Ramos (cell line): ENCODE measurements at regions not wholly inside any gene's neighbourhood (a gene's known extent, or its start where the extent isn't known, plus 50 kb on each side); places are given as distances from the start of the nearest gene placed in this dataset.

ENCODE experiments used
- in situ Hi-C: fragments of 300-500 bp; cut with MboI; formaldehyde crosslinking; loops from one replicate; pipeline ENCODE4 v1.14.3; 2022; ENCODE audit warnings: low sequenced_read_pairs; ENCODE audit not compliant: unreplicated experiment

DNA sequence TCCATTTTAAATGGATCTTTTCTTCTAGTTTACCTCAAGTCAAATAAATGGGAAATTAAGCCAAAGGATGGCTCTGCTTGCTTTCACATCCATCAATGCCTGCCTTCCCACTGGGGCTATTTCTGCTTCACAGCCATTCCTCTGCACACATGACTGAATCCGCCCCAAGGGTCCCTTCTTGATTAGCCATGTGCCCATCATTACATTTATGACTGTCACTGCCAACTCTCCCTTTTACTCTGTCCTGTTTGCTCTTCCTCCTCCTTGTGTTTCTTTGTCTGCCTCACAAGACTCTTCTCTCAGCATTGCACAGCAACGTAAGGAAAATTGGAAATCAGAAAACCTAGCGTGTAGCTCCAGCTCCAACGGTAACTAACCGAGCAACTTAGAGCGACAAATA, 410.2 kb downstream of the TBC1D4 start:
- in situ Hi-C loops, result no loop called here

DNA sequence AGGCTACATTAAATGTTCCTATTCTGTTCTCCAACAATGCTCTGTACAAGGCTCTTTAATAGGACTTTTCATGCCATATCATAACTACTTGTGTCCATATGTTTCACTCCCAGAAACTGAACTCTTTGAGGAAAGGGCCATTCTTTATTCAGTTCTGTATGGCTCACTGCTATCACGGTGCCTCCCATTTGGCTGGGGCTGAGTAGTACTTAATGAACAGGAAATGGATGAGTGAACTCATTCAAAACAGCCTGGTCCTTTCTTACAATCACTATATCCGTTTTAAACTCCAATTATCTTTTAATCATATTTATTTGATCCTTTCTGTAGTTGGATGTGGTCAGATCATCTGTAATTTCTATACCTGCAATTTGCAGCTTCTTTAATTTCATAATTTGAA, 410.6 kb downstream of the TBC1D4 start:
- in situ Hi-C loops, result no loop called here

- in situ Hi-C loops, result no loop called here
Observed at GRCh38 chr13:75061909-75062308, 420.1 kb downstream of the TBC1D4 start.

GRCh38 chr13:75055296-75055695, 426.7 kb downstream of the TBC1D4 start:
- in situ Hi-C loops, result no loop called here

DNA sequence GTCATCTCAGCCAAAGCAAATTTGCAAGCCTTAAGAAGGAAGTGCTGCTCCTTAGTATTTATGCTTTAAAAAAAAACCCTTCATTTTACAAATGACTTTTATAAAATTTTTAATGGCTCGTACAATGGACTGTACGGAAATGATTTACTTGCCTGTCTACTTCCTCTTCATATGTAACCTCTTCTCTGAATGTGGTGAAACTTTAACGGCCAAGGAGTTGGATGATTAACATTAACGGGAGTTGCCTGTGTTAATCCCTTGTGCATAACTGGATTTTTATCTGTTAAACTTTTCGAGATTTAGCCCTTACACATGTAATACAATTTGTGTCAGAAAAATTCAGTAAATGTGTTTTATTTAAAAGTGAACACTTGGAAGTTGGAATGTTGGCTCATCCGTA, 429.4 kb downstream of the TBC1D4 start:
- in situ Hi-C loops, result no loop called here

- in situ Hi-C loops, result no loop called here
Observed at GRCh38 chr13:75050419-75051046, 431.4 kb downstream of the TBC1D4 start.

- in situ Hi-C loops, result no loop called here
Observed at GRCh38 chr13:75049735-75050335, 432.1 kb downstream of the TBC1D4 start.

GRCh38 chr13:75042807-75043206, 439.2 kb downstream of the TBC1D4 start:
- in situ Hi-C loops, result no loop called here

DNA sequence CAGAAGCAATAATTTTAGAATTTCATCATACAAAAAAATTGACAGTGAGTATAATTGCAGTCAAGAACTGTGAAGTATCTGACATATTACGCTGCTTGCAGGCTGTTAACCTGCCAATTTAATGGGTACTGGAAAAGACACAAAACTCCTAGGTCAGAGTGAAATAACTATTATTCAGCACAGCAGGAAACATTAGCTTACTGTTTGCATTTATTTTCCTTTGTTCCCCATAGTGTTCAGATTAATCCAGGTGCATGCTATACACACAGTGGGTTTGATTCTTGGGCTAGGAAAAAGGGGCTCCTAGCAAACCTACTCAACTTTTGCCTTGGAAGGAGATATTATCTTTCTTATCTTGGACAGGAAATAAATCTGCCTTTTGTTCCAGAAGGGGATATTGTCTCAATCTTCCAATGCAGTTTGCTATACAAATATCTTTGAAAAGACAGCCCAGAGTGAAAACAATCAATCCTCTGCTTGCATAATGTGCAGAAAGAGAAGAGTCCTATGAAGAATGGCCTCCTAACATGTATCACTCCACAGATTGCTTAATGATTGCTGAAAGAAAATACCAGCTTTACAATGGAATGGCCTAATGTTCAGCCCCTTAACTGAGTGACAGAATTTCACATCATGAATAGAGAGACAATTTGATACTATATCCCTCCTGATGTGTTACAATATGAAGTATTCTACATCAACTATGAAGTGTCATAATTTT, 443.4 kb downstream of the TBC1D4 start:
- in situ Hi-C loops, result no loop called here

DNA sequence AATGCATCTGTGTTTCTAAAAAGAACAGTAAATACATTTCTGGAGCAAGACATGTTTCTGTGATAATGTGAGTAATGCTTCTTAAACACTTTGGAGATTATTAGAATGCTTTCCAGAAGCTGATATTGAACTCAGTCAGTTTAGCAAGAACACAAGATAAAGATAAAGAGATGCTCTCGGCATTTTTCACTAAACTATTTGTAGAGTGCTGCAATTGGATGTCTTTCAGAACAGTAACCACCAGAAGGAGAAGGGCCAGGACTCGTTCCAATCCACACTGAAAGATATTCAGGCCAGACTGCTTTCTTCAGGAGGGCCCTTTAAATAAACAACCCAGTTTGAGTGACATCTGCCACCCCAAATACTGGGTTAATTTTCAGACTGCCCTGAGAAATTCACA, 456.0 kb downstream of the TBC1D4 start:
- in situ Hi-C loops, result no loop called here

DNA sequence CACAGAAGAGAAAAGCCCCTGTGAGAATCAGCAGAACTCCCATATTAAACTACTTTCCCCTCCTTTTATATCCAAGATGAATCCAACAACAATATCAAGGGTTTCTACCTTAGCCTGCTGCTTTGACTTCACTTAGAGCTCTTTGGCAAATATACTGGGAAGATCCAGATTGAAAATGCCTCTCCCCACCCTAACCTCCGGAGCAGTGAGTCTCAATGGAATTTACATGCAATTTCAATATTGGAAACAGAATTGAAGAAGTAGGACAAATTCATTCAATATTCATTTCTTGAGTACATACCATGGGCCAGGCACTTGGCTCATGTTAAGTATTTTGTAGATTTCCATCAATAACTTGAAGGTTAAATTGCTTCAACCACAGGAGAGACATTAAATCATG, 457.4 kb downstream of the TBC1D4 start:
- in situ Hi-C loops, result no loop called here

DNA sequence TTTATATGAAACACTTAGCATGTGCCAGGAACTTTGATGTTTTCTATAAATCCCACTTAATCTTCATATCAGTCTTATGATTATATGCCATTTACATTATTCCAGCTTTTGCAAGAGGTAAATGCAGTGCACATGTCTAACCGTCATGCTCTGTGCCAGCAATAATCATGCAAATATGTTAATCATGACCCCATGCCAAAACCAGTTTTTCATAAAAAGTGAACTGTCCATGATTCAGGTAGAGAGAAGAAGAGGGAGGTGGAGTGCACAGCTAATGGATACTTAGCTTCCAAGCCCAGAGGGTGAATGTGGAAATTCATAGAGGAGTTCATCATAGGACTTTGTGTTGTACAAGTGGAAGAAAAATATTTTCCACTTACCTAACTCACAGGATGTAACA, 458.4 kb downstream of the TBC1D4 start:
- in situ Hi-C loops, result no loop called here

GRCh38 chr13:75021151-75021550, 460.8 kb downstream of the TBC1D4 start:
- in situ Hi-C loops, result no loop called here

- in situ Hi-C loops, result no loop called here
Observed at GRCh38 chr13:75016225-75016624, 465.7 kb downstream of the TBC1D4 start.

GRCh38 chr13:75013818-75014217, 468.2 kb downstream of the TBC1D4 start:
- in situ Hi-C loops, result no loop called here

GRCh38 chr13:75010941-75011340, 471.0 kb downstream of the TBC1D4 start:
- in situ Hi-C loops, result no loop called here

DNA sequence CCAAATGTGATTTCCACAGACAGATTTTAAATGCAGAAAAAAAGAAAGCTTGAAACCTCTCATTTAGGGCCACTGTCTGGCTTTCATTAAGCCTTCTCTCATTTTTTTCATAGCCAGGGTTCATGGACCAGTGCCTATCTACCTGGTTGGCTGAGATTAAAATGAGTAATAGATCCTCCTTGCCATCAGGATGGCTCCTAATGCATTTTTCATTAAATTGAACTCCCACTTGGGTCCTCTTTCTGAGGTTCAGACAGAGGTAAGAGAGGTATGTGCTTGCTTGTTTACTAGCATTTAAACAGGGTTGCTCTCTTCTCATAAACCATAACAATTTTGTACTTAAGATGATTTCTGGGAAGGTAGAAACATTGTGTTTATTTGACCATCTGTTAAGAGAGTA, 473.0 kb downstream of the TBC1D4 start:
- in situ Hi-C loops, result no loop called here

DNA sequence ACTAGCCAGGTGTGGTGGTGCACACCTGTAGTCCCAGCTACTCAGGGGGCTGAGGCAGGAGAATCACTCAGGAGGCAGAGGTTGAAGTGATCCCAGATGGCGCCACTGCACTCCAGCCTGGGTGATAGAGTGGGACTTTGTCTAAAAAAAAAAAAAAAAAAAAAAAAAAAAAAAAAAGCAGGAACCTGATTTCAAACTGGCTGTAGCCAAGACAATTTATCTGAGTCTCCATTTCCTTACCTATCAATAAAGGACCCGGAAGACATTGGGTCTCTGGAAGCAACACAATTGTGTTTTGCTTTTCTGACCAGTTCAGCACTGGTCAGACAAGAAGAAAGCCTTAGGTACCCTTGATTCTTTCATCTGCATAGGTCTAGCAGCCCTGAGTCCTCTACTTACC, 491.0 kb downstream of the TBC1D4 start:
- in situ Hi-C loops, result no loop called here

DNA sequence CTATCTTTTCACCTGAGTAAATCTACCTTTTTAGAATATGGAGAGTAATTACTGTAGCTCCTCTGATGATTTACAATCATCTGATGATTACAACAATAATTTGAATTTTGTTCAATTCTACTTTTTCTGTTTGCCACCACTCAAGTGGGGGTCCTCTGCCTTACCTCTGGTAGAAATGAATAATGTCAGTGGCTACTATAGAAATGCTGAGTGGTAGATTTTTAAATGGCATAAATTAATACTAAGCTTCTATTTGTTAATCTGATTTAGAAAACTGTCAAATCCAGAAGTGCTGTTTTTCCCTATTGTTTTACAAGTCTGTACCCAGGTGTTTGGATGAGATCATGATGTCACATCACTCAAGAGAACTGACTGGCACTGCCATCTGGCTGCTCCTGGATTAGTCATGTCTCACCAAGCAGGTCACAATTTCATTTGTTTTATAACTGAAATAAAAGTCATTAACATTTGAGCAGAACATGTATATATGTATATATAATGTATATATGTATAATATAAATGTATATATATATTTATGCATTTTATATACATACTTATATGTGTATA, 494.8 kb downstream of the TBC1D4 start:
- in situ Hi-C loops, result no loop called here

- in situ Hi-C loops, result no loop called here
Observed at GRCh38 chr13:74986609-74987008, 495.4 kb downstream of the TBC1D4 start.

DNA sequence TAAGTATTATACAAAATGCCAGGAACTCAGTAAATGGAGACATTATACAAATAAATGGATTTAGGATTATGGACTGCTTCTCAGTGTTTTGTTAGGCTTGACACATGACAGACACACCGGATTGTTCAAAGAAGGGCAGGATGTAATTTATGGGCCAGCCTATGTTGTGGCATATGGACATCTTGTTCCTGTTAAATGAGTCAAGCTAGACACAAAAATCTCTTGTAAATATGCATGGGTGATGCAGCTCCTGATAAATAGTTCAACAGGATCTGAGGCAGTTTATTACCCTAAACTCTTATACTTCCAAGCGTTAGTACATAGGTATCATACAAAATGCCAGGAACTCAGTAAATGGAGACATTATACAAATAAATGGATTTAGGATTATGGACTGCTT, 502.3 kb downstream of the TBC1D4 start:
- in situ Hi-C loops, result no loop called here
